ENCODE measurements at regions not wholly inside any gene's neighbourhood (a gene's known extent, or its start where the extent isn't known, plus 50 kb on each side); places are given as distances from the start of the nearest gene placed in this dataset.

GRCh38 chr17:68812876-68813584 is 142.2 kb downstream of the ABCA8 start:
- intact Hi-C loops (cut with DNase I): no loop called here
- no peak for DNase-seq

GRCh38 chr17:68809148-68809547 is 146.0 kb downstream of the ABCA8 start:
- no peak for DNase-seq
- intact Hi-C loops (cut with DNase I): no loop called here

DNA sequence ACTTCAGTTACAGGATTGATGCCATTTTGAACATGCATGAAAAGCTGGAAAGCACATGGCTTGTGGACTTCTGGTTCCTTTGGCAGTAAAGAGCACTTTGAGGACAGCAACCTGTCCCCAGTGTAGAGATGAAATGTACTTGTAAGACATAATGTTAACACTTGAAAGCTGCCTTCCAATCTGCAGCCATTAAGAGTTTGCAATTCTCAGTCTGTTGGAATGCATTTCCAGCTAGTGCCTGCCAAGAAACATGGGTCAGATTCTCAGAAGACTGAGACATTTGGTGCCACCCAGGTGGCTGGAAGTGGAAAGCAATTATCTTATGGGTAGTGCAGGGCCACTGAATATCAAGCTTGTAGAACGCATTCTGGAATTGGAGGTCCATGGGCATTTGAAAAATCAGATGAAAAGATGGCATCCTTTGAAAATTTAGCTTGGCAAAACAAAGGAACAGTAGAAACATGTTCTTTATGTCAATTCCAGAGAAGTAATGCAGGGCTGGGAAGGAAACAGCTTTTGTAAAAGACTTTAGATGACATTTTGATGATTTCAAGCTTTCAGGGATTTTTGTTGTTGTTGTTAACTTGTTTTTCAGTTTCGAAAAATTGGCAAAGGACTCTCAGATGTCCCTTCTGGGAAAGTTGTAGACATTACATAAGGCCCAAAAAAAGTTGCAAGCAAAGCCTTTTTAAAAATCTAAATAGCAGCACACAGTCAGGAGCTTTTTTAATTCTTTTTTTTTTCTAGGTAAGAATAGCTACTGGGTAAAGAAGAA is 147.0 kb downstream of the ABCA8 start:
- intact Hi-C loops (cut with DNase I): no loop called here

DNA sequence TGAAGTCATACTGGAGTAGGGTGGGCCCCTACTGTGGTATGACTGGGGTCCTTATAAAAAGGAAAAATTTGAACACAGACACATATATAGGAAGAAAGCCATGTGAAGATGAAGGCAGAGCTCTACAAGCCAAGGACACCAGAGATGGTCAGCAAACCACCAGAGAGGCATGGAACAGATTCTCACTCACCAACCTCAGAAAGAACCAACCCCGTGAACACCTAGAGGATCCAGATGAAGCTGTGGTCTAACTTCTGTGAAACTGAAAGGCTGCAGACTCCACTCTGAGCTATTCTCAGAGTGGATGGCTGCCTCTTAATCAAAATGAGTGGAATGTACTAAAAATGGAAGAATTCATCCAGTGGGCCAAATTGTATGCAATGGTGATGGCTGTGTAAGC is 149.6 kb downstream of the ABCA8 start:
- DNase-seq: no peak
- intact Hi-C loops (cut with DNase I): no loop called here

More for the DNA sequence above, 147.0 kb downstream of the ABCA8 start:
- no peak for DNase-seq

DNA sequence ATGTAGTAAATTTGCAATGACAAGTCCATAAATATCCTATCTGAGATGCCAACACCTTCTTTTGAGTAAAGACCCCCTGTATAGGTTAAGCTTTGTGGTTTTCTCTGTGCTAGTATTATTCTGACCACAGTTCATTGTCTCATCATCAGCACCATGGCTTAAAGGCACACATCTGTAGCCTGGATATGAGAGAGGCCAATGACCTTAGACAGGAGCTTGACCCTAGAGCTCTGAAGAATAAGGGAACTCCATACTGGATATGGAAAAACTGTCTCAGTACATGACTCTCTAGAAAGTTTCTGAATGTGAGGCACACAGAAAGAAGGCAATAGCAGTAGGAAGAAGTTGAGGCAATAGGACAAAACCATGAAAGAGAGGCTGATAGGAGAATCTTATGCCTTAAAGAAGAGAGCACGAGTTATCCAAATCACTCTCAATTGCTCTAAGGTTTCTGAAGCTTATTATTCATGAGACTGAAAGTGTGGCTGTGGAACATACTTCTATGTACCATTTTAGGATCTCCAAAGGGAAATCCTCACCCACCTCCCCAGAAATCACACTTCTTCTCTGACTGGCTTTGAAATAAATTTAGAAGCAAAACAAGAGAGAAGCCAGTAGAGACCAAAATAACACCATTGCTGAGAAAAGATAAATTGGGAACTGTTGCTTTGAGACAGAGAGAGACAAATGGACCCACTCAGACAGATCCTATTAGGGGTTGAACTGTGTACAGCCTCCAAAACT is 150.2 kb downstream of the ABCA8 start:
- intact Hi-C loops (cut with DNase I): no loop called here
- DNase-seq: no peak

DNA sequence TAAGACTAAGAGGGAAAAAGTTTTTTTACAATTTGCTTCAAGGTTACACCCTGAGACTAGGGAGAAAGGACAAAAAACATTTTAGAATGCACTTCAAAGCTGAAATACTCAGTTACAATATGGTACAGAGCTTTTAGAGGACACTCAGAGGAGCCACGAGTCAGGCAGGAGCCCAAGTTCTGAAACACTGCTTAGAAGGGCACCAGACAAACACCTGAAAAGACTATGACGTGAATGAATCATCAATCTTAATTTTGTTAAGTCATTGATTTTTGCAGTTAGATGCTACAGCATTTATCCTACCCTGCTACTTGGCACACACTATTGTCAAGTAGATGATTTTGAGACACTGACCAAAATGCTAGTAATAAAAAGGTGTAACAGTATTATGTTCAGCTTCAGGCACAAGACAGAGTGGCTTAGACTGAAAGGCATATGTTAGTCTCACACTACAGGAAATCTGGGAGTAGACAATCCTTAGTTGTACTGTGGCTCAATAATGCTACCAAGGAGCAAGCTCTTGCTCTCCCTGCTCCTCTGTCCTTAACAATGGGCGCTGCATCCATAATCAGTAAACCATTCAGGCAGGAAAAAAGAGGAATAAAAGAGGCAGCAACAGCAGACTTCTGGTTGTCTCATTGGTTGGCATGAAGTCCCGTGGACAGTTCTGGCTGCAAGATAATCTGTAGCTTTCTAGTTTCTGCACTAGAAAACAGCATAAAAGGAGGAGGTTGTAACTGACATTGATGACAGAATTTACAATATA is 151.8 kb downstream of the ABCA8 start:
- intact Hi-C loops (cut with DNase I): no loop called here
- no peak for DNase-seq

DNA sequence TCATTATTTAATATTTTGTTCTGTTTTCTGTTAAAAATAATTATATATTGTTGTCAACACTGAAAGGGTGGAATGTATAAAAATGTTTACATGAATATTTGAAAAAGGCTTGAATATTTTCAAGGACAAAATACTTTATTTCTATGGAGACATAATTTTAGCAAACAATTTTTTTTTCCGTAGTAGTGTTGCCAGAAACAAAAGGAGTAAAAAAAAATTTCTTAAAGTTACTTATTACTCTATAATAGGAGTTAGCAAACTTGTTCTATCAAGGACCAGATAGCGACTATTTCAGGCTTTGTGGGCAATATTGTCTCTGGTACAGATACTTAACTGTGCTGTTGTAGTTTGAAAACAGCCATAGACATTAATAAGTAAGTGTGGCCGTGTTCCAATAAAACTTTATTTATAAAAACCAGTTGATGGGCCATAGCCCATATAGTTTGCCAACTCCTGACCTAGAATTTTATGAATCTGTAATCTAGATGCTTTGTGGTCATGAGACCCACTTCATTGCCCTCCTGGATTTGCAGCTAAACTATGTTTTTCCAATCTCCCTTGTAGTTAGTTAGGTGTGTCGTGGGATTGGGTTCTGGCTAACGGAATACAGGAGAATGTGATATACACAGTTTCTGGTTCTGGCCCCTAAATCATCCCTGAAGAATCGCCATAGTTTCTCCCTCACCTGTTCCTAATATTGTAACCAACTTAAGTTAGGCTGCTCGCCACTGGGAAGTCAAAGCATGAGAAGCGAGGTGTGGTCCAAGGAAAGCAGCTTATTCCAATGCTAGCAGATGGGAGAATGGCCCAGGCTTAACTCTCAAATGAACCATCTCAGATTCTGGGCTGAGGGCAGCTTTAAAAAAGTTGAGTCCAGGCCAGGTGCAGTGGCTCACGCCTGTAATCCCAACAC is 153.6 kb downstream of the ABCA8 start:
- intact Hi-C loops (cut with DNase I): no loop called here
- no peak for DNase-seq

GRCh38 chr17:68800751-68801150 is 154.4 kb downstream of the ABCA8 start:
- no peak for DNase-seq
- intact Hi-C loops (cut with DNase I): no loop called here

- intact Hi-C loops (cut with DNase I): loop anchor here (5.0 to 10.0 kb wide), 2 partner anchors 110 to 177 kb away; no protein-coding TSS in a partner anchor
- DNase-seq: peak; percentile 26 to 90 (median 75)
Observed at GRCh38 chr17:68794636-68795434, 160.4 kb downstream of the ABCA8 start.

- intact Hi-C loops (cut with DNase I): loop anchor here (5.0 to 10.0 kb wide), 2 partner anchors 112 to 179 kb away; no protein-coding TSS in a partner anchor
- no peak for DNase-seq
Observed at GRCh38 chr17:68792873-68793272, 162.3 kb downstream of the ABCA8 start.

DNA sequence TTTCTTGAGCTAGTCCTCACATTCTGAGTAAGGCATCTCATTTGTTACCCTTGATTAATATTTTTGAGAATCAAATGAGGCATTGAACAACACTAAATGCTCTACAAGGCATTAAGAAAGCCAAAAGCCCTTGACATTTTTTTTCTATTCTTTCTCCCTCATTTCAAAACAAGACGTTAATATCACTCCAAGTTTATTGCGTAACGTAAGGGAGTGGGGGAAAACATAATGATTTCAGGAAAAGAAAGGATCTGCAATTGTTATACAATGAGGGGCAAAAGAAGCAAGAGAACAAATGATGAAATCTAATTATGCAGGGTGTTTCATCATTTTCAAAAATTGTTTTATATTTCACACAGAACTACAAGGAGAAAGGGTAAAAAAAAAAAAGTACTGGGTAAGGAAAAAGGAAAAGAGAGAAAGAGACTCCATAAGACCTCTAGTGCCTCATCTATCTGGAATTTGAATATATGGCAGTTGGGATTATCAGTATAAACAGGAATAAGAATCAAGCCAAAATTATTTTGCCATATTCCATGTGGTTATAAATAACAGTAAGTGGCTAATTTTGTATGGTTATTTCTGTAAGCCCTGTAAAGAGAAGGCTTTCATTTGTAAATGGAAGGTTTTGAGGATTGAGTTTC is 163.0 kb downstream of the ABCA8 start:
- DNase-seq: no peak
- intact Hi-C loops (cut with DNase I): loop anchor here (5.0 to 10.0 kb wide), 2 partner anchors 113 to 180 kb away; no protein-coding TSS in a partner anchor

DNA sequence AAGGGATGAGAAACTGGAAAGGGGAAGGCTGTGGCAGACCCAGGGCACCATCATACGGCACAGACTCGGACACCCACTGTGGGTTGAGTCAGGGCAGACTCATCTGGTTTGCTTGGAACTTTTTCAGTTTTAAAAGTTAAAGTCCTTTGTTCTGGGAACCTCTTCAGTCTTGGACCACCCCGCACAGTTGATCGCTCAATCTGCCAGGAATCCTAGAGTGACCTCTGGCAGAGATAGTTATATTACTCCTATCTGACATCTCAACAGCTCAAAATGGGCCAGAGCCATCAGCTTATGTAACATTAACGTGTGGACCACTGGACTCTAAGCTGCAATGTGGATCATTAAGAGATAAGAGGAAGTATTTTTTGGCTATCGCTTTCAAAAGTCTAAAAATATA is 164.3 kb downstream of the ABCA8 start:
- intact Hi-C loops (cut with DNase I): loop anchor here (5.0 to 10.0 kb wide), 2 partner anchors 114 to 181 kb away; no protein-coding TSS in a partner anchor
- DNase-seq: no peak

DNA sequence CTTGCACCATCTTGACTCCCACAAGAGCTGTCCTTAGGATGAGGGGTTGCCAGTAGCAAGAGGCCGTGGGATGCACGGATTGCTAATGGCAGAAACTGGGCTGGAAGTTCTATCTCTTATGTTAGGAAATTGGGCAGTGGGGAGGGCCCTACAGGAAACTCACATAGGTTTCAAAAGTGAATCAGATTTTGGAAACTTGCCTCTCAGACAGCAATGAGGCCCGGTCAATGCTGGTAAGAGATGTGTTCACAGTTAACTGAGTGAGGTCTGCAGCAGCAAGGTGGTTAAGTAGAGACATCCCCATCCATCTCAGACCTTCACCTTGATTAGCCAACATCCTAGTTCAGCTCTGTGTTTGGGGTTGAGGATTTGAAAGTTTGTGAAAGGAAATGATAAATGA is 164.7 kb downstream of the ABCA8 start:
- intact Hi-C loops (cut with DNase I): loop anchor here (5.0 to 10.0 kb wide), 2 partner anchors 114 to 182 kb away; no protein-coding TSS in a partner anchor
- DNase-seq: no peak

DNA sequence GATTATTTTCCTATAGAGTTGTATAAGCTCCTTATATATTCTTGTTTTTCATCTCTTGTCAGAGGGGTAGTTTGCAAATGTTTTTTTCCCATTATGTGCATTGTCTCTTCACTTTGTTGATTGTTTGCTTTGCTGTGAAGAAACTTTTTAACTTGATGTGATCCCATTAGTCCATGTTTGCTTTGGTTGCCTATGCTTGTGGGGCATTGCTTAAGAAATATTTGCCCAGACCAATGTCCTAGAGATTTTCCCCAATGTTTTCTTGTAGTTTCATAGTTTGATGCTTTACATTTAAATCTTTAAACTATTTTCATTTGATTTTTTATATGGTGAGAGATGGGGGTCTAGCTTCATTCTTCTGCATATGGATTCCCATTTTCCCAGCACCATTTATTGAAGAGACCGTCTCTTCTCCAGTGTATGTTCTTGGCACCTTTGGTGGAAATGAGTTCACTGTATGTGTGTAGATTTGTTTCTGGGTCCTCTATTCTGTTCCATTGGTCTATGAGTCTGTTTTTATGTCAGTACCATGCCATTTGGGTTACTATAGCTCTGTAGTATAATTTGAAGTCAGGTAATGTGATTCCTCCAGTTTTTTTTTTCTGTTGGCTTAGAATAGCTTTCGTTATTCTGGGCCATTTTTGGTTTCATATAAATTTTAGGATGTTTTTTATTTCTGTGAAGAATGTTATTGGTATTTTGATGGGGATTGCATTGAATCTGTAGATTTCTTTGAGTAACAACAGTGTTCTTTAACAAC is 165.8 kb downstream of the ABCA8 start:
- DNase-seq: no peak
- intact Hi-C loops (cut with DNase I): no loop called here

- intact Hi-C loops (cut with DNase I): no loop called here
Observed at GRCh38 chr17:68785565-68786486, 169.4 kb downstream of the ABCA8 start.

More at GRCh38 chr17:68785565-68786486, 169.4 kb downstream of the ABCA8 start:
- no peak for DNase-seq

Measured in head of caudate nucleus (tissue), 42 donors.